SK-N-SH (cell line): ENCODE measurements at regions not wholly inside any gene's neighbourhood (a gene's known extent, or its start where the extent isn't known, plus 50 kb on each side); places are given as distances from the start of the nearest gene placed in this dataset.

ENCODE experiments used
- CTCF ChIA-PET: fragments of 300-600, 350-600 bp; formaldehyde crosslinking; extraction: SDS; loops from one replicate; lab custom pipeline; 2021; lab: Yijun Ruan, JAX
- POLR2A ChIA-PET: fragments of 350-600 bp; sonication (Branson Sonifier 250); formaldehyde crosslinking; extraction: SDS; loops from one replicate; lab custom pipeline; 2020; ENCODE audit warnings: antibody characterized with exemption, inconsistent platforms; lab: Yijun Ruan, JAX
- DNase-seq: peaks from one replicate; pipeline ENCODE4 v3.0.0; 2012
- H2AFZ ChIP-seq: fragments of 200-600 bp; sonication (generic); 2 replicates; pipeline ENCODE4 v1.8.1; 2016; ENCODE audit warnings: antibody characterized with exemption, mild to moderate bottlenecking, low read depth
- H3F3A ChIP-seq: fragments of 200-600 bp; sonication (generic); replicated peaks from 2 replicates; pipeline ENCODE3; 2016; ENCODE audit warnings: antibody characterized with exemption, mild to moderate bottlenecking; ENCODE audit not compliant: insufficient read depth
- H3K27ac ChIP-seq, 2 experiments: fragments of 200-500 bp in 1 of 2; fragments of 200-600 bp in 1 of 2; sonication (Bioruptor generic) in 1 of 2; sonication (generic), shearing (Covaris generic) in 1 of 2; 2 replicates each; pipeline versions ENCODE4 v1.5.1 to v1.6.1; 2014 to 2016; ENCODE audit warnings: low read depth in 2 of 2, inconsistent platforms in 1 of 2, low read length in 1 of 2, mild to moderate bottlenecking in 1 of 2, mixed read lengths in 1 of 2
- H3K27me3 ChIP-seq: fragments of 200-600 bp; sonication (generic), shearing (Covaris generic); 2 replicates; pipeline ENCODE4 v1.6.1; 2016; ENCODE audit warnings: mixed run types; ENCODE audit not compliant: insufficient read depth
- H3K36me3 ChIP-seq, 2 experiments: fragments of 200-500 bp in 1 of 2; fragments of 200-600 bp in 1 of 2; sonication (Bioruptor generic) in 1 of 2; sonication (generic) in 1 of 2; replicated peaks in 1 of 2; 2 replicates each; pipeline versions ENCODE3 to v1.5.1; 2014 to 2016; ENCODE audit warnings: low read length in 1 of 2, mild to moderate bottlenecking in 1 of 2; ENCODE audit not compliant: insufficient read depth in 2 of 2, control insufficient read depth in 1 of 2
- H3K4me1 ChIP-seq, 2 experiments: fragments of 200-500 bp in 1 of 2; fragments of 200-600 bp in 1 of 2; sonication (Bioruptor generic) in 1 of 2; sonication (generic), shearing (Covaris generic) in 1 of 2; 2 replicates each; pipeline versions ENCODE4 v1.5.1 to v1.6.1; 2014 to 2016; ENCODE audit warnings: low read depth in 1 of 2, low read length in 1 of 2, mixed run types in 1 of 2; ENCODE audit not compliant: insufficient read depth in 2 of 2, control insufficient read depth in 1 of 2
- H3K4me2 ChIP-seq: fragments of 200-600 bp; sonication (generic), shearing (Covaris generic); 2 replicates; pipeline ENCODE4 v1.6.1; 2017; ENCODE audit warnings: mixed run types
- H3K4me3 ChIP-seq, 2 experiments: fragments of 200-500 bp in 1 of 2; fragments of 200-600 bp in 1 of 2; sonication (Bioruptor generic) in 1 of 2; sonication (generic), shearing (Covaris generic) in 1 of 2; 2 replicates each; pipeline versions ENCODE4 v1.5.1 to v1.8.1; 2014 to 2016; ENCODE audit warnings: low read depth in 2 of 2, inconsistent platforms in 1 of 2, low read length in 1 of 2, mild to moderate bottlenecking in 1 of 2, mixed read lengths in 1 of 2, moderate library complexity in 1 of 2
- H3K79me2 ChIP-seq: fragments of 200-600 bp; sonication (generic); 2 replicates; pipeline ENCODE4 v1.8.1; 2017; ENCODE audit warnings: mild to moderate bottlenecking; ENCODE audit not compliant: insufficient read depth
- H3K9ac ChIP-seq: fragments of 200-600 bp; sonication (generic); 2 replicates; pipeline ENCODE4 v1.6.1; 2017; ENCODE audit warnings: mixed run types
- H3K9me2 ChIP-seq: fragments of 200-600 bp; sonication (generic); 2 replicates; pipeline ENCODE4 v1.6.1; 2017; ENCODE audit warnings: mixed run types
- H3K9me3 ChIP-seq: fragments of 200-600 bp; sonication (generic); 2 replicates; pipeline ENCODE4 v1.6.1; 2017; ENCODE audit warnings: mixed run types, mild to moderate bottlenecking, moderate library complexity
- H4K20me1 ChIP-seq: fragments of 200-600 bp; sonication (generic); 2 replicates; pipeline ENCODE4 v1.6.1; 2017; ENCODE audit warnings: mild to moderate bottlenecking, mixed run types; ENCODE audit not compliant: insufficient read depth
- CTCF ChIP-seq: fragments of 200-600 bp; sonication (generic); IDR thresholded peaks from 2 replicates; pipeline ENCODE4 v1.6.1; 2017; ENCODE audit warnings: antibody characterized with exemption, mild to moderate bottlenecking, moderate library complexity
- ELF1 ChIP-seq: IDR thresholded peaks from 2 replicates; pipeline ENCODE4 v1.4.0; 2012
- EP300 ChIP-seq, 2 experiments: IDR thresholded peaks; 2 replicates each; pipeline versions ENCODE4 v1.4.0 to v1.6.1; 2012; ENCODE audit warnings: borderline replicate concordance in 1 of 2, low read depth in 1 of 2, low read length in 1 of 2
- EZH2phosphoT487 ChIP-seq: fragments of 200-600 bp; sonication (generic); IDR thresholded peaks from 2 replicates; pipeline ENCODE4 v1.6.1; 2017; ENCODE audit warnings: low read depth, mixed run types, mild to moderate bottlenecking, antibody characterized with exemption, moderate library complexity, borderline replicate concordance
- FOSL2 ChIP-seq: IDR thresholded peaks from 2 replicates; pipeline ENCODE4 v1.4.0; 2012; ENCODE audit warnings: low read depth, mild to moderate bottlenecking, moderate library complexity, borderline replicate concordance
- FOXJ3 ChIP-seq: sonication (generic); formaldehyde crosslinking; IDR thresholded peaks from 2 replicates; pipeline ENCODE4 v1.5.1; 2020; ENCODE audit warnings: mild to moderate bottlenecking, missing genetic modification reagents
- GABPA ChIP-seq: IDR thresholded peaks from 2 replicates; pipeline ENCODE4 v1.4.0; 2012; ENCODE audit warnings: low read depth, mild to moderate bottlenecking
- JUND ChIP-seq: IDR thresholded peaks from 2 replicates; pipeline ENCODE4 v1.4.0; 2012
- MAX ChIP-seq: IDR thresholded peaks from 2 replicates; pipeline ENCODE4 v1.4.0; 2012; ENCODE audit warnings: low read depth
- MEF2A ChIP-seq: IDR thresholded peaks from 2 replicates; pipeline ENCODE4 v1.4.0; 2012; ENCODE audit warnings: low read depth, borderline replicate concordance
- PBX3 ChIP-seq: IDR thresholded peaks from 2 replicates; pipeline ENCODE4; 2012
- REST ChIP-seq: IDR thresholded peaks from 2 replicates; pipeline ENCODE4 v1.6.1; 2012; ENCODE audit warnings: mild to moderate bottlenecking, low read depth, low read length, moderate library complexity
- SMC3 ChIP-seq: IDR thresholded peaks from 2 replicates; pipeline ENCODE4 v1.6.1; 2012; ENCODE audit warnings: low read depth, low read length, improper control_type of control experiment
- TAF1 ChIP-seq: IDR thresholded peaks from 2 replicates; pipeline ENCODE4 v1.6.1; 2012; ENCODE audit warnings: low read depth, mild to moderate bottlenecking, low read length, moderate library complexity, borderline replicate concordance
- TCF12 ChIP-seq: IDR thresholded peaks from 2 replicates; pipeline ENCODE4 v1.4.0; 2012
- TEAD4 ChIP-seq: IDR thresholded peaks from 2 replicates; pipeline ENCODE4 v1.4.0; 2012; ENCODE audit warnings: mild to moderate bottlenecking, borderline replicate concordance; ENCODE audit not compliant: insufficient read depth
- YY1 ChIP-seq: IDR thresholded peaks from 2 replicates; pipeline ENCODE4 v1.4.0; 2012; ENCODE audit warnings: low read depth, mild to moderate bottlenecking
- ZBTB33 ChIP-seq: IDR thresholded peaks from 2 replicates; pipeline ENCODE4 v1.4.0; 2012; ENCODE audit warnings: low read depth, borderline replicate concordance
- WGBS: methylation state at CpG from one replicate; pipeline ENCODE4 v1.1.6; 2017; ENCODE audit warnings: low lambda C conversion rate; 5-methylcytosine and 5-hydroxymethylcytosine counted together

GRCh38 chr12:88309546-88309945, 167.4 kb downstream of the TMTC3 start:
- no peak for DNase-seq
- Histone ChIP-seq H3K4me1 (peaks cover 0 to 50% of the 10 kb centered on the region in 2 experiments; a peak in 3 of 4 replicates), H3K27me3 (no peaks in the 10 kb centered on the region), H3K9ac (peak overlapping the region; percentile 80), H3K9me3 (no peaks in the 10 kb centered on the region), H4K20me1 (no peaks in the 10 kb centered on the region), H3K27ac (peak overlapping the region in 1 of 2 experiments; percentile 100; a peak in 2 of 4 replicates), H2AFZ (no peak overlapping the region), H3K4me3 (no peak overlapping the region), H3K79me2 (no peaks in the 10 kb centered on the region), H3K36me3 (peaks cover 0 to 4% of the 10 kb centered on the region in 2 experiments), H3F3A (peaks cover 51% of the 10 kb centered on the region), H3K4me2 (peak overlapping the region; percentile 50), H3K9me2 (no peaks in the 10 kb centered on the region)
- POLR2A ChIA-PET = no interaction called here
- TF ChIP-seq MAX (0 out of 2 replicates have a peak, but pooled peaks have one; percentile 9), EP300 (IDR thresholded peaks at IDR 0.05; ENCODE audit: borderline replicate concordance in 1 of 2, low read depth in 1 of 2, low read length in 1 of 2) (peak in 1 of 2 experiments; percentile 44; a peak in 1 of 4 replicates), SMC3 (no peak), FOSL2 (peak; percentile 58), JUND (peak; percentile 56), MEF2A (peak; percentile 63; the same call in 1 of the 2 replicates), TAF1 (no peak)
- 12% methylated on average over 2 of the region's 2 CpGs for WGBS
- CTCF ChIA-PET = no interaction called here

- H3K9me3 ChIP-seq = no peaks in the 10 kb centered on the region
- peaks cover 0 to 47% of the 10 kb centered on the region in 2 experiments; a peak in 3 of 4 replicates for H3K4me1 ChIP-seq
- H3K4me3 ChIP-seq = no peak overlapping the region
- H3K27ac ChIP-seq = peak overlapping the region in 1 of 2 experiments; percentile 100; a peak in 2 of 4 replicates
- ChIA-PET POLR2A (no interaction called here), CTCF (no interaction called here)
- TF ChIP-seq CTCF (no peak), YY1 (no peak), ELF1 (no peak), EZH2phosphoT487 (no peak), EP300 (IDR thresholded peaks at IDR 0.05; ENCODE audit: borderline replicate concordance in 1 of 2, low read depth in 1 of 2, low read length in 1 of 2) (0 out of 4 replicates have a peak, but pooled peaks of 1 of the 2 experiments have one; percentile 13), ZBTB33 (no peak), PBX3 (0 out of 2 replicates have a peak, but pooled peaks have one; percentile 18), REST (no peak), FOXJ3 (no peak), TCF12 (peak; percentile 45; the same call in 1 of the 2 replicates), GABPA (no peak), FOSL2 (0 out of 2 replicates have a peak, but pooled peaks have one; percentile 11), TEAD4 (0 out of 2 replicates have a peak, but pooled peaks have one; percentile 42)
- DNase-seq = no peak
- H3K36me3 ChIP-seq = peaks cover 0 to 4% of the 10 kb centered on the region in 2 experiments
- no peaks in the 10 kb centered on the region for H3K79me2 ChIP-seq
- no peaks in the 10 kb centered on the region for H3K9me2 ChIP-seq
- peak overlapping the region; percentile 52; the same call in 1 of the 2 replicates for H2AFZ ChIP-seq
- 30% methylated on average over 1 of the region's 1 CpG for WGBS
- no peaks in the 10 kb centered on the region for H4K20me1 ChIP-seq
- H3K27me3 ChIP-seq = no peaks in the 10 kb centered on the region
- H3K9ac ChIP-seq = peak overlapping the region; percentile 80
- H3F3A ChIP-seq = peaks cover 51% of the 10 kb centered on the region
- peak overlapping the region; percentile 50; the same call in 1 of the 2 replicates for H3K4me2 ChIP-seq
Observed at GRCh38 chr12:88310069-88310468, 168.0 kb downstream of the TMTC3 start.
